OCI-LY3 (cell line): ENCODE measurements at regions not wholly inside any gene's neighbourhood (a gene's known extent, or its start where the extent isn't known, plus 50 kb on each side); places are given as distances from the start of the nearest gene placed in this dataset.

Source experiments
- CTCF ChIP-seq: fragments of 200-600, 300-600 bp; sonication (generic); IDR thresholded peaks from 2 replicates; pipeline ENCODE4 v1.5.1; 2014; ENCODE audit warnings: antibody characterized with exemption, low read length, low read depth
- EZH2phosphoT487 ChIP-seq: fragments of 200-600 bp; shearing (Covaris generic); IDR thresholded peaks from 2 replicates; pipeline ENCODE4 v1.6.1; 2018; ENCODE audit warnings: antibody characterized with exemption, mixed run types, low read depth

- no peak for TF ChIP-seq CTCF
- no peak for TF ChIP-seq EZH2phosphoT487
Observed at GRCh38 chr14:105665247-105665950, 139.0 kb downstream of the TMEM121 start.
